ENCODE measurements at regions not wholly inside any gene's neighbourhood (a gene's known extent, or its start where the extent isn't known, plus 50 kb on each side); places are given as distances from the start of the nearest gene placed in this dataset.

DNA sequence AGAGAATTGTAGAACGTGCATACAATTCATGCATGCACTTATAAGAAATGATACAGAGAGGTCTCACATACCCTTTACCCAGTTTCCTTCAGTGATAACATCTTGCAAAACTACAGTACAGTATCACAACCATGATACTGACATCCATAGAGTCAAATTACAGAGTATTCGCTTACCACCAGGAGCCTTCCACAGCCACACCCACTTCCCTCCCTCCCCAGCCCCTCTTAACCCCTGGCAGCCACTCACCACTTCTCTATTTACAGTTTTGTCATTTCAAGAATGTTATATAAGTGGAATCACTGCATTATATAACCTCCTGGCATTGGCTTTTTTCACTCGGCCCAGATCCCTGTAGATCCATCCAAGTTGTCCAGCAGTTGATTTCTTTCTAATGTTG lies 143.8 kb downstream of the ZNF248 start:
- TF ChIP-seq ZSCAN30 (CRISPR knock-in tag; IDR thresholded peaks at IDR 0.05) (no peak), POLR2AphosphoS5 (IDR thresholded peaks at IDR 0.05; ENCODE audit: low read depth, low read length) (no peak), ZNF367 (CRISPR knock-in tag; IDR thresholded peaks at IDR 0.05; ENCODE audit: borderline replicate concordance) (no peak), SIN3B (IDR thresholded peaks at IDR 0.05; ENCODE audit: low read length) (no peak), RFX5 (IDR thresholded peaks at IDR 0.05; ENCODE audit: low read depth, low read length) (no peak)
- TF ChIP-seq, protein P1, sequence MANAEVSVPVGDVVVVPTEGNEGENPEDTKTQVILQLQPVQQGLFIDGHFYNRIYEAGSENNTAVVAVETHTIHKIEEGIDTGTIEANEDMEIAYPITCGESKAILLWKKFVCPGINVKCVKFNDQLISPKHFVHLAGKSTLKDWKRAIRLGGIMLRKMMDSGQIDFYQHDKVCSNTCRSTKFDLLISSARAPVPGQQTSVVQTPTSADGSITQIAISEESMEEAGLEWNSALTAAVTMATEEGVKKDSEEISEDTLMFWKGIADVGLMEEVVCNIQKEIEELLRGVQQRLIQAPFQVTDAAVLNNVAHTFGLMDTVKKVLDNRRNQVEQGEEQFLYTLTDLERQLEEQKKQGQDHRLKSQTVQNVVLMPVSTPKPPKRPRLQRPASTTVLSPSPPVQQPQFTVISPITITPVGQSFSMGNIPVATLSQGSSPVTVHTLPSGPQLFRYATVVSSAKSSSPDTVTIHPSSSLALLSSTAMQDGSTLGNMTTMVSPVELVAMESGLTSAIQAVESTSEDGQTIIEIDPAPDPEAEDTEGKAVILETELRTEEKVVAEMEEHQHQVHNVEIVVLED (CRISPR knock-in tag; IDR thresholded peaks at IDR 0.05; ENCODE audit: borderline replicate concordance): no peak
- TF ChIP-seq, protein P2, sequence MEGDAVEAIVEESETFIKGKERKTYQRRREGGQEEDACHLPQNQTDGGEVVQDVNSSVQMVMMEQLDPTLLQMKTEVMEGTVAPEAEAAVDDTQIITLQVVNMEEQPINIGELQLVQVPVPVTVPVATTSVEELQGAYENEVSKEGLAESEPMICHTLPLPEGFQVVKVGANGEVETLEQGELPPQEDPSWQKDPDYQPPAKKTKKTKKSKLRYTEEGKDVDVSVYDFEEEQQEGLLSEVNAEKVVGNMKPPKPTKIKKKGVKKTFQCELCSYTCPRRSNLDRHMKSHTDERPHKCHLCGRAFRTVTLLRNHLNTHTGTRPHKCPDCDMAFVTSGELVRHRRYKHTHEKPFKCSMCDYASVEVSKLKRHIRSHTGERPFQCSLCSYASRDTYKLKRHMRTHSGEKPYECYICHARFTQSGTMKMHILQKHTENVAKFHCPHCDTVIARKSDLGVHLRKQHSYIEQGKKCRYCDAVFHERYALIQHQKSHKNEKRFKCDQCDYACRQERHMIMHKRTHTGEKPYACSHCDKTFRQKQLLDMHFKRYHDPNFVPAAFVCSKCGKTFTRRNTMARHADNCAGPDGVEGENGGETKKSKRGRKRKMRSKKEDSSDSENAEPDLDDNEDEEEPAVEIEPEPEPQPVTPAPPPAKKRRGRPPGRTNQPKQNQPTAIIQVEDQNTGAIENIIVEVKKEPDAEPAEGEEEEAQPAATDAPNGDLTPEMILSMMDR (CRISPR knock-in tag; IDR thresholded peaks at IDR 0.05): no peak

Data from HepG2 (cell line).